NCI-H187 (cell line): ENCODE measurements at regions not wholly inside any gene's neighbourhood (a gene's known extent, or its start where the extent isn't known, plus 50 kb on each side); places are given as distances from the start of the nearest gene placed in this dataset.

Experiments
- DNase-seq, 2 experiments: peaks; one replicate each; lab custom pipeline; 2025; lab: John Stamatoyannopoulos, UW

DNA sequence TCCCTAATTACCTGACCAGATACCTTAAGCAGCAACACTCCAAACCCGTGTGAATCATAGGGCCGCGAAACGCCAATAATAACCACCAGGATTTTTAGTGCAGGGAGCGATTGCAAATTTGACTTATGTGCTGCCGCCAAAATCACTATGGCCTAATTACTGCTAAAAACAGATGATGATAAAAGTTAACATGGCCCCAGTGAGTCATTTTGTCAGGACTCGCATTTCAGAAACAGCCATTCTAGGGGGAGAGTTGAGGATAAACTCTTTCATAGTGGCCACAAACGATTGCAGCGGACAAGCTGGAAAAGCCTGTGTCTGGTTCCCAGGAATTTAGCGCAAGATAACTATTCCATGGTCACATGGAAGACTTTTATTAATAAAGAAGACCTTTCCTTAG is 103.4 kb downstream of the HLX start:
- DNase-seq, result no peak

- no peak for DNase-seq
Observed at GRCh38 chr1:220983877-220984635, 104.8 kb downstream of the HLX start.

GRCh38 chr1:220990427-220991339 is 111.4 kb downstream of the HLX start:
- no peak for DNase-seq

DNA sequence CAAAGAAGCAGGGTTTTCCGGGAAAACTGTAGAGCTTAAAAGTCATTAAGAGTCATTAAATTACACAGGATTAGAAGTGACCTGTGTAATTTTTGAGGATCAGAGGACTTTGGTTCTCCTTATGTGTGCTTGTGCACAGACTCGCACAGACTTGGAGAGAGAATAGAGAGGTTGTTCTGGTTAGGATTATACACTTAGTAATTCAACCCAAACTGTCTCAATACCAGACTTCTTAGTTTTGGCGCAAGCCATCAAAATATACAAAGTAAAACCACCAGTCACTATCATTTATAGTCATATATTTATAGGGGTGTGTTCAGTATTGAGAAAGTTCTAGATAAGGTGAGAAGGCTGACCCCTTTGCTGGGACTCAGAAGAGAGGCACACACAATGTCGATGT is 112.3 kb downstream of the HLX start:
- no peak for DNase-seq

DNA sequence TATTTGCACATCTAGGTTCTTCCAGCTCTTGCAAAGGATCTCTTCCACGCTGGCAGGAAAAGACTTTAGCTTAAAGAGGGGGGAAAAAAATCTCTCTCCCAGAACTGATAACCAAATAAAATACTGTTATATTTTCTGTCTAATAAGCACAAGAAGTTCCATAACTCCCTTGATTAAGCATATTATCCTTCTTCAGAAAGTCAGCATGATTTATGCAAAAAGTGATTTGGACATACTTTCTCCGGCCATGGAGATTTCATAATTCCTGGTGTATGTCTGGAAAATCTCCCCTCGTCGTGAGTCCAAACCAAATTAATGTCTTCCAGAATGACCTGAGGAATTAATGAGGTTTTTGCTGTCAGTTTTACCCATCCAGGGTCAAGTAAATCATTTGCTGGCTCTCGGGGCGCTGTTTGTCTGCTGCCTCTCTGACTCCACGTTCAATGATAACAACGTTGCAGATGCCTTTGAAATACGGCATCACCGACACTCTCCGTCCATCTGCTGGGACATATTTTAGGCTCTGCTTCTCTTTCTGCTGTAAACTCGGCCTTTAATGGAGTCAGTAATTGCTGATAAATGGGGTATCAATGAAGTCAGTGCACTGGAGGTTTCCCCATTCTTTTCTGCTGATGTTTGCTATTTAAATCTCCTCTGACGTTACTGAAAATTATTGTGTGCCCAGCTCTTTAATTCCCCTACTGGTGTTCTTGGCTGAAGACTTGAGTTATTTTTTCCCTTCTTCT is 112.9 kb downstream of the HLX start:
- no peak for DNase-seq

- DNase-seq, result no peak
Observed at GRCh38 chr1:220992705-220993052, 113.4 kb downstream of the HLX start.

- no peak for DNase-seq
Observed at GRCh38 chr1:220994671-220995070, 115.4 kb downstream of the HLX start.

- no peak for DNase-seq
Observed at GRCh38 chr1:220997791-220998190, 118.5 kb downstream of the HLX start.

- no peak for DNase-seq
Observed at GRCh38 chr1:220999872-221000863, 120.9 kb downstream of the HLX start.

- DNase-seq, result no peak
Observed at GRCh38 chr1:221001167-221001566, 121.9 kb downstream of the HLX start.

- DNase-seq, result no peak
Observed at GRCh38 chr1:221002601-221003000, 123.4 kb downstream of the HLX start.

DNA sequence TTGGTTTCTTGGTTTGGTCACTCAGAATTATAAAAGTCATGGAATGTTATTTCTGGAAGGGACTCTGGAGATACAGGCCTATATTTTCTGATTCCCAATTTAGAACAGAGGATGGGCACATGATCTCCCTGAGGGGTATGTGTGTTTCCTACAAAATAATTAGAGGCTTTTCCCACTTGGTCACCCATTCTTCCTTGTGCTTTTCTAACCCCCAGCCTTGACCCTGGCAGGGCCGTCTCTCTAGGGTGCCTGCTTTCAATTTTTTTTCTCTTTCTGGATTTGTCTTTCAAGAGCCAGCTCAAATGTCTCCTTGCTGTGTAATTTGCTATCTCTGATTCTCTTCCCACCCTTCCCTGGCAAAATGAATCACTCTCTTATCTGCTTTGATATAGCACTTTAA is 131.9 kb downstream of the HLX start:
- DNase-seq, result no peak

GRCh38 chr1:221012120-221012519 is 132.9 kb downstream of the HLX start:
- no peak for DNase-seq

DNA sequence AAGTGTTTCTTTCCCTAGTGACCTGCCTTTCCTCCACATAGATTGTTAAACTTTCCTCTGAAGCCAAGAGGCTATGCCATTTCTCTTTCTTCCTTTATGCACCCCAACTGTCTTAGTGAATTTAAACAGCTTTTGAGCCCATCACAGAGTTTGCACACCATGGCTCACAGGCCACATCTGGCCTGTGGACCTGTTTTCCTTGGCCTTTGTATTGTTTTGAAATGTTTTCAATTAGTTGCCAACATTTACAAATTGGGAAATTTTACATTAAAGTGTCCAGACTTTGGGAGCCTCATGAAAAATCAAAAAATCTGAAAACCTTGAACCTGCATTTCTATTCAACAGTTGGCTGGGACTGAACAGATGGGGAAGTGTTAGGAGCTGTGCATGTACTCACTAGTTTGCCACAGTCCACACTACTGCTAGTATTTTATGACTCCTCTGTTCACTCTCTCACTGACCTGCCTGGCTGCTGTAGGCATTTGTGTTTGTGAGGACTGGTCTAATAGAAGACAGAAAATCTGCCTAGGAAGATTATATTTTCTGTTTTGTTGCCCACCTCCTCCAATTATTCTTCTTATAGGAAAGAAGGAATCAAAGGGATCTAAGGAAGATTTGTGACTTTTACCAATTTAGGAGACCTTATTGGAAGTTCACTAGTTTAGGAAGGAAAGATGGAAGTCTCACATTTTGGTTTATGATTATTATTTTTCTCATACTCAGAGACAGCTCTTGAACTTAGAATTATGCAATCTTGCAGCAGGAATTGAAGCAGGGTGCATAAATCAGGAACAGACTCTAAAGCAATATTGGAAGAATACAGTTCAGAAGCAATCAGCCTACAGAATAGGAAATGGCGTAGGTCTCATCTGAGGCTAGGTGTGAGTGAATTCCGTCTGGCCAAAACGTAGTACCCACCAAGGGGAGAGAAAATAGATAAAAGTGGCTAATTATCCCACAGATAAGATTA is 134.7 kb downstream of the HLX start:
- no peak for DNase-seq

GRCh38 chr1:221015159-221015790 is 136.0 kb downstream of the HLX start:
- no peak for DNase-seq

DNA sequence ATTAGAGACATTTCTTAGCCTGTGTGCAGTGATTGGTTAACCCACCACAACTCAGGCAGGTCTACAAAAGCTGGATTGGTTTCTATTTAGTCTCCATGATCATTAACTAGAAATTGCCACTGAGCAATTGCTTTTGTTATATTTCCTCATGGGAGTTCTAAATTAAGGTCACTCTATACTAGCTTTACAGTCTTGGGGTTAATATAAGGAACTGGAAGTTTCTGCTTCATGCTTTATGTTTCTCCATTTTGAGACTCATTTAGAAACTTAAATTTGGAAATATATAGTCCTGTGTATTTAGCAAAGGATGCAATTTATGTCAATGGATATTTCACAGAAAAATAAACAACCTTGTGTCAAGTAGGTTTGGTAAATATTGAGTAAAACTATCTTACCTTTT is 137.5 kb downstream of the HLX start:
- DNase-seq, result no peak

DNA sequence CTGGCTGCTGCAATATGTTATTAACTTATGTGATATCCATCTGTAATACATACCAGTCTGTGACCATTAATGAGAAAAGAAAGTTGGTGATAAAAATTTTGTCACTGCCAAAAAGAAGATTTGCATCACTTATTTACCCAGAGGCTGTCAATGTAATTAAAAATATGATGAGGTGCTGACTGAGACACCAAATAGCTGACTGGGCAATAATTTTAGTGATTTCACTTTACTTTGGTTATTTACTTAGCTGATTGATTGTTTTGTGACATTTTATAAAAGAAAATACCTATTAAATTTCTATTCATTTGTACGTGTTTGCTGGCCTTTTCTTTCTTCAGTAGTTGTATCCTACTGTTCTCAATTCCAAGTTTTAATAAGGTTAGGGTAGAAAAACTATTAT is 139.2 kb downstream of the HLX start:
- no peak for DNase-seq

DNA sequence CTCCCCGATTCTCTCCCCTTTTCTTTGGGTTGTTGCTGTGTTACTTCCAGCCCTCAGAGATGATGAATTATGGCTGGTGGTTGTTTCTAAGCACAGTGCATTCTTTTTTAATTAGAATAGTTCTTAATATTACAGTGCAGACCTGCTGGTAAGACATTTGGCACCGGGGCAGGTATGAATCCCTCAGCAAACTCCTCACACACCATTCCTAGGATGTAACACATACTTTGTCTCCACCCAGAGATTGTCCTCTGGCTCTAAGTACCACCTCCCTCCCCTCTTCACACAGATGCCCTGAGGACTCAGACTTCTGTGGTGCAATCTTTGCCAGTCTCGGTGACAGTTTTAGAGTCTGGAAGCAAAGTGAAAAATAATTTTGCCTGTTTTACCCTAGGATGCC is 143.1 kb downstream of the HLX start:
- no peak for DNase-seq

GRCh38 chr1:221023482-221023881 is 144.2 kb downstream of the HLX start:
- no peak for DNase-seq

DNA sequence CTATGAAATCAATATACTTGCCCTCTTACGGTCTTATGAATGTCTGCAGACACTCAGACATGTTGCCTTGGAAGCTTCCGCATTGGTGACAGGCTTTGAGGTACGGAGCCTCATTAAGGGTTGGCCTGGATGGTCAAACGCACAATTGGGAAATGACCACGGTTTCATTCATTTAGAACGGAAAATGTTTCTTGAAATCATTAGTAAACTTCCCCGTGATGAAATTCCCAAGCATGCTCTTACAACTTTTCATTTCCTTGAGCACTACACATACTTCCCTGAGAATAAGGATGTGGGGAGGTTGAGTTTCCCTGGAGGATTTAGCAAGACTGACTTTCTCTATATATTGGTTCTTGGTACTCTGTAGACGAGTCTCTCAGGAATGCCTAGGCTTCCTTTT is 146.3 kb downstream of the HLX start:
- DNase-seq, result no peak
